ENCODE measurements at regions not wholly inside any gene's neighbourhood (a gene's known extent, or its start where the extent isn't known, plus 50 kb on each side); places are given as distances from the start of the nearest gene placed in this dataset.

DNA sequence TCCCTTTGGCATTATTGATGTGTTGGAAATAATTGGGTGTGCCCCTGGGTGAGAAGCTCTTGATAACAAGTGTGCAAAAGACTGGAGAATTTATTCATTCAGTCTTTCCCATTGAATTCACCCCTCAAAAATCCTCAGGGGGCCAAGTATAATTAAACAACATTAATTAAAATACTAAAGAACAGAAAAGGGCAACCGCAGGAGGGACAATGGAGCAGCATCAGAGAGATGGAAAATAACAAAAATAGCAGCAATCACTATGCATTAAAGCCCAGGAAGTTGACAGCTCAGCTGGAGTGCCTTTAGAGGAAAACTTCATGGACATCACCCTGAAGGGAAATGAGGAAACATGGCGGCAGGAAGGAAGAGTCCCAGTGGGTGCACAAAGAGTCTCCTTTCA, 227.6 kb downstream of the MINAR1 start:
- no peaks in the 10 kb centered on the region for H3K9me3 ChIP-seq (ENCODE audit: control insufficient read depth, low read length)
- 100% methylated on average over 1 to 2 of the region's 2 CpGs for WGBS, 2 experiments (ENCODE audit: insufficient coverage in 2 of 2)
- no peak overlapping the region for H3K27ac ChIP-seq (ENCODE audit: low read depth, low read length, severe bottlenecking)
- no peaks in the 10 kb centered on the region for H3K4me1 ChIP-seq (ENCODE audit: control insufficient read depth, insufficient read depth, low read length, poor library complexity, severe bottlenecking)
- no peak overlapping the region for H3K4me3 ChIP-seq (ENCODE audit: extremely low read depth, insufficient read depth, low read length, poor library complexity, severe bottlenecking)
- no peaks in the 10 kb centered on the region for H3K36me3 ChIP-seq (ENCODE audit: control insufficient read depth, insufficient read depth, low read length)

DNA sequence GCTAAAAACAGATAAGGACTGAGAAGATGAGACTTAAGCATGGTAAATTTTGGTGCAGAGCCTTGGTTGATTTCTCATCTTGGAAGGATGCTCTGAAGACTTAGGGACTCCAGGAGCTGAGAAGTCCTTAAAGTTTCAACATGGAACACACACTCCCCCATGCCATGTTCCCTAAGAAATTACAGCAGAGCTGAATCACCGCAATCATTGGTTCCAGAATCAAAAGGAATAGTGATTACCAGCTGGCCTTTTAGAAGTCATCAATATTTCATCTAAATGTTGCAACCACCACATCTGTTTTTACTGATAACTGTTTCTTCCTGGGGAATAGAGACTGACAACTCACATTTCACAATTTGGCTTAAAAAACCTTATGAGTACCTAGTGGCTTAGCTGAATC, 229.3 kb downstream of the MINAR1 start:
- no peaks in the 10 kb centered on the region for H3K9me3 ChIP-seq (ENCODE audit: control insufficient read depth, low read length)
- H3K4me3 ChIP-seq (ENCODE audit: extremely low read depth, insufficient read depth, low read length, poor library complexity, severe bottlenecking) = no peak overlapping the region
- no peak overlapping the region for H3K27ac ChIP-seq (ENCODE audit: low read depth, low read length, severe bottlenecking)
- no peaks in the 10 kb centered on the region for H3K36me3 ChIP-seq (ENCODE audit: control insufficient read depth, insufficient read depth, low read length)
- WGBS, 2 experiments (ENCODE audit: insufficient coverage in 2 of 2) = 83 to 100% methylated on average over 1 of the region's 1 CpG
- no peaks in the 10 kb centered on the region for H3K4me1 ChIP-seq (ENCODE audit: control insufficient read depth, insufficient read depth, low read length, poor library complexity, severe bottlenecking)

DNA sequence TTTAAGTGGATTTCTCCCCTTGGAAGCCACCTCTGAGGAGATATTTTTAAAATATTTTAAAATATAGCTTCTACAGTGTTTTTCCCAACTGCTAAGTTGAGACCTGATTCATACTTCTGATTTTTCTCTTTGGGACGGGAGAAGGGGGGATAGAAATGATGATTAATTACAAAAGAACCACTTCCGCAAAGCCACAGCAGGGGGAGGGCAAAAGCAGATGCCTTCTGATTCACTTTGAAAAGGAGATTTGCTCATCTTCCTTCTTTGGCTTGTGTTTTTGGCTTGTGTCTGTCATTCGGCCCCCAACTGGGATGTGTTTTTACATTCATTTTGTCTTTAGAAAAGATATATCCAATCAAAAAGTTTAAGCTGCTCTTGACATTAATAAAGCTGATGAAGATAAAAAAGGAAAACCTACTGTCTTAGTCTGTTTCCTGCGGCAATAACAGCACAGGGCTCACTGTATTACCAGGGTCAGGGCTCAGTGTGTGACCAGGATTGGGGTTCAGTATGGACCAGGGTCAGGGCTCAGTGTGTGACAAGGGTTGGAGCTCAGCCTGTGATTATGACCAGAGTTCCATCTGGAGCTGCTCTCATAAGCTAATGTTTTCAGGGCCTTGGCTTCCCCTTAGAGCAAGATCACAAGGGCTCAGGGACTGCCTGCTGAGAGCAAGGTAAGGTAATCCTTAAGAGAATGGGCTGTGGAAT, 223.2 kb downstream of the MTHFS start:
- no peaks in the 10 kb centered on the region for H3K9me3 ChIP-seq (ENCODE audit: control insufficient read depth, low read length)
- peaks cover 10% of the 10 kb centered on the region for H3K4me1 ChIP-seq (ENCODE audit: control insufficient read depth, insufficient read depth, low read length, poor library complexity, severe bottlenecking)
- no peak overlapping the region for H3K4me3 ChIP-seq (ENCODE audit: extremely low read depth, insufficient read depth, low read length, poor library complexity, severe bottlenecking)
- 61 to 67% methylated on average over 2 of the region's 4 CpGs for WGBS, 2 experiments (ENCODE audit: insufficient coverage in 2 of 2)
- H3K36me3 ChIP-seq (ENCODE audit: control insufficient read depth, insufficient read depth, low read length) = no peaks in the 10 kb centered on the region
- no peak overlapping the region for H3K27ac ChIP-seq (ENCODE audit: low read depth, low read length, severe bottlenecking)

DNA sequence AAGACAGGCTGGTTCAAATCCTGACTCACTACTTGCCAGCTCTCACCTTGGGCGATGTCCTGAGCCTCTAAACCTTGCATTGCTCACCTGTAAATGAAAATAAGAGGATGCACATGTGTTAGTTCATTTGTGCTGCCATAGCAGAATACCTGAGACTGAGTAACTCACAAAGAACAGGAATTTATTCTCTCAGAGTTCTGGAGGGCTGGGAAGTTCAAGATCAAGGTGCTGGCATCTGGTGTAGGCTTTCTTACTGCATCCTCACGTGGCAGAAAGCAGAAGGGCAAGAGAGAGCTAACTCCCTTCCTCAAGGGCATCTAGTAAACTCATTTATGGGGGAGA, 222.7 kb downstream of the MTHFS start:
- Histone ChIP-seq H3K4me3 (ENCODE audit: extremely low read depth, insufficient read depth, low read length, poor library complexity, severe bottlenecking) (no peak overlapping the region), H3K27ac (ENCODE audit: low read depth, low read length, severe bottlenecking) (no peak overlapping the region), H3K9me3 (ENCODE audit: control insufficient read depth, low read length) (no peaks in the 10 kb centered on the region), H3K4me1 (ENCODE audit: control insufficient read depth, insufficient read depth, low read length, poor library complexity, severe bottlenecking) (peaks cover 10% of the 10 kb centered on the region), H3K36me3 (ENCODE audit: control insufficient read depth, insufficient read depth, low read length) (no peaks in the 10 kb centered on the region)
- WGBS, 2 experiments (ENCODE audit: insufficient coverage in 2 of 2) = 86% methylated on average over 1 of the region's 2 CpGs; no CpG with 5 or more reads in 1 of the 2 experiments

DNA sequence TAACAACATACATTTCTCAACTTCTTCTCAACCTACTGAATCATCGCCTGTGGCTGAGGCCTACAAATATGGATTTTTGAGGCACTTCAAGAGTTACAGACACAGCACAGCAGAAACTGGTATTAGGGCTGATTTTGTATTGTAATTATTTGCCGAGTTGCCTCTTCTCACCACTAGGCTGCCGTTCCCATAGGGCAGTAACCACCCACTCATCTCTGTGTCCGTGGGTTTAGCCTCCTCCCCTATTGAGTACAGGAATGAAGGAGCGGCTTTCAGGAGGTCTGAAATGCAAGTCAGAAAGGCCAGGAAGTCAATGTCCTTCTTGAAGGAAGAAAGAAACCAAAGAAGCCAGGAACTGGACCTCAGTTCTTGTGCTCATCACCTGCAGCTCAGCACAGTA, 220.8 kb downstream of the MTHFS start:
- H3K9me3 ChIP-seq (ENCODE audit: control insufficient read depth, low read length) = no peaks in the 10 kb centered on the region
- H3K4me1 ChIP-seq (ENCODE audit: control insufficient read depth, insufficient read depth, low read length, poor library complexity, severe bottlenecking) = peaks cover 19% of the 10 kb centered on the region
- no peaks in the 10 kb centered on the region for H3K36me3 ChIP-seq (ENCODE audit: control insufficient read depth, insufficient read depth, low read length)
- no peak overlapping the region for H3K4me3 ChIP-seq (ENCODE audit: extremely low read depth, insufficient read depth, low read length, poor library complexity, severe bottlenecking)
- no peak overlapping the region for H3K27ac ChIP-seq (ENCODE audit: low read depth, low read length, severe bottlenecking)
- 100% methylated on average over 1 of the region's 5 CpGs; no CpG with 5 or more reads in 1 of the 2 experiments for WGBS, 2 experiments (ENCODE audit: insufficient coverage in 2 of 2)

DNA sequence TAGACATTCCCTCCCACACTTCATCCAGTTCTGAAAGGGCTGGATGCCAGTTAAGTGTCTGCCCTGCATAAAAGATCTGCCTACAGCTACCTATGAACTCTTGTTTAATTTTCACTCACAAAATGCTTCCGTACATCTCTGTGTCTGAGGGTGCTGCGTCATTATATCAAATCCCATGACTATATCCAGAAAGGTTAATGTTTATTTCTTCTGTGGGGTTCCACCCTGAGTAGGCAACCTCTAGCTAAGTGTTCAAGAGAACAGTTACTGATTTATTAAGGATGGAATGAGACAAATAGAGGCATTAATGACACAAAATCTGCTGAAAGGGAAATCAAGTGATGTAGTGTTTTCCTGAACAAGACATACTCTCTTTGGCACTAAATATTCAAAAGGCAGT, 220.2 kb downstream of the MTHFS start:
- Histone ChIP-seq H3K4me3 (ENCODE audit: extremely low read depth, insufficient read depth, low read length, poor library complexity, severe bottlenecking) (no peak overlapping the region), H3K9me3 (ENCODE audit: control insufficient read depth, low read length) (no peaks in the 10 kb centered on the region), H3K36me3 (ENCODE audit: control insufficient read depth, insufficient read depth, low read length) (no peaks in the 10 kb centered on the region), H3K27ac (ENCODE audit: low read depth, low read length, severe bottlenecking) (no peak overlapping the region), H3K4me1 (ENCODE audit: control insufficient read depth, insufficient read depth, low read length, poor library complexity, severe bottlenecking) (peaks cover 24% of the 10 kb centered on the region)
- 100% methylated on average over 1 of the region's 2 CpGs; no CpG with 5 or more reads in 1 of the 2 experiments for WGBS, 2 experiments (ENCODE audit: insufficient coverage in 2 of 2)

DNA sequence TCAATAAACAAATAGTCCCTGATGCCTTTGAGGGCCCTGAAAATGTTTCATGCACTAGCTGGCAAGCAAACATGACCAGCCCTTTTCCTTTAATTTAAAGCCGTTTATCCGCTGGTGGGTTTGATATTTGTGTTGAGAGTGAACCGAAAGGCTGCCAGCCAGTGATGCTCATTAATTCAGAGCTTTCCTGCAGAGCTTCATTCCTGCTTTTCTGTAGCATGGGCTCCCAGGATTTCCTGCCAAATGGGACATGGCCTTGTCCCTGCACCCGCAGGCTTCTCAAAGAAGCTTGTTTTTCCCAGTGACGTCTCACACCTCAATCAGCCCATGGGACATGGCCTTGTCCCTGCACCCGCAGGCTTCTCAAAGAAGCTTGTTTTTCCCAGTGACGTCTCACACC, 219.6 kb downstream of the MTHFS start:
- WGBS, 2 experiments (ENCODE audit: insufficient coverage in 2 of 2) = 40 to 83% methylated on average over 1 to 2 of the region's 7 CpGs
- no peaks in the 10 kb centered on the region for H3K9me3 ChIP-seq (ENCODE audit: control insufficient read depth, low read length)
- no peaks in the 10 kb centered on the region for H3K36me3 ChIP-seq (ENCODE audit: control insufficient read depth, insufficient read depth, low read length)
- H3K27ac ChIP-seq (ENCODE audit: low read depth, low read length, severe bottlenecking) = no peak overlapping the region
- no peak overlapping the region for H3K4me3 ChIP-seq (ENCODE audit: extremely low read depth, insufficient read depth, low read length, poor library complexity, severe bottlenecking)
- peaks cover 24% of the 10 kb centered on the region for H3K4me1 ChIP-seq (ENCODE audit: control insufficient read depth, insufficient read depth, low read length, poor library complexity, severe bottlenecking)

DNA sequence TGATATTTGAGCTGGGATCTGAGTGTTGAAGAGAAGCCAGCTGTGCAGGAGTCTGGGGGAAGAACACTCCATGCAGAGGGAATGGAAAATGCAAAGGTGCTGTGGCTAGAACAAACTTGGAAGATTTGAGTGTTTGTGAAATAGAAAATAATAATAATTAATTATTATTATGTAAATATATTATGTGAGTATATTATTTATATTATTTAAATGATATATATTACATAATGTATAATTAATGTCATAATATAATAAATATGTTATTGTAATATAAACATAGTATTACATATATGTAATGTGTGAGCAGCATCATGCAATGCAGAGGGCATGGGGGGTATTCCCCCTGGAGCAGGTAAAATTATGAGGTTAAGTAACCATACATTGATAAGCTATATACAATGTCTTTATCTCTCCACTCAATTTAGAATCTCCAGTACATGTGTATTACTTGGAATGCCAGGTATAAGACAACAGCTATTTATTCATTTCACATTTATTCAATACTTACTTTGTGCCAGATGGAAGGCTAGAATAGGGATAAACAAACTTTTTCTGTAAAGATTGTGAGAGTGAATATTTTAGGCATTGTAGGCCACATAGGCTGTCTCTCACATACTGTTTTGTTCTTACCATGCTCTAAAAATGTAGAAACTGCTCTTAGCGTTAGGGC, 218.6 kb downstream of the MTHFS start:
- Histone ChIP-seq H3K27ac (ENCODE audit: low read depth, low read length, severe bottlenecking) (no peak overlapping the region), H3K4me3 (ENCODE audit: extremely low read depth, insufficient read depth, low read length, poor library complexity, severe bottlenecking) (no peak overlapping the region), H3K36me3 (ENCODE audit: control insufficient read depth, insufficient read depth, low read length) (no peaks in the 10 kb centered on the region), H3K4me1 (ENCODE audit: control insufficient read depth, insufficient read depth, low read length, poor library complexity, severe bottlenecking) (peaks cover 24% of the 10 kb centered on the region), H3K9me3 (ENCODE audit: control insufficient read depth, low read length) (no peaks in the 10 kb centered on the region)
- 83% methylated on average over 1 of the region's 1 CpG; no CpG with 5 or more reads in 1 of the 2 experiments for WGBS, 2 experiments (ENCODE audit: insufficient coverage in 2 of 2)

DNA sequence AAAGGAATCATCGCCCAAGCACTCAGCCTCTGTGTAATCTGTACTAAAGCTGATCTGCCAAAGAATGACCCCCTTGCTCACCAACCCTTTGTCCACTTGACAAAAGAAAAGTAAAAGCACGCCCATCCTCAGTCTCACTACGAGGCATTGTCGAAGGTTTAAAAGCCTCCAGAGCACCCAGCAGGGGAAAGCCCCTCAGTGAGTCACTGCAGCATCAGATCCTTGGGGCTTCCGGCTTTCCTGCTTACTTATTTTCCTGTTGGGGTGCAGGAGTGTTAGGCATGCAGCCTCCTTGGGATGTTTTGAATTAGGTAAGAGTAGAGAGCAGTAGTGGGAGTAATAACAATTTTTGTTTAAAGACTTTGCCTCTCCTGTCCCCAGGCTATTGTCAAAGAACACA, 216.1 kb downstream of the MTHFS start:
- peaks cover 17% of the 10 kb centered on the region for H3K4me1 ChIP-seq (ENCODE audit: control insufficient read depth, insufficient read depth, low read length, poor library complexity, severe bottlenecking)
- no peak overlapping the region for H3K4me3 ChIP-seq (ENCODE audit: extremely low read depth, insufficient read depth, low read length, poor library complexity, severe bottlenecking)
- no peaks in the 10 kb centered on the region for H3K36me3 ChIP-seq (ENCODE audit: control insufficient read depth, insufficient read depth, low read length)
- peak overlapping the region; percentile 16 for H3K27ac ChIP-seq (ENCODE audit: low read depth, low read length, severe bottlenecking)
- 55 to 61% methylated on average over 5 of the region's 5 CpGs for WGBS, 2 experiments (ENCODE audit: insufficient coverage in 2 of 2)
- no peaks in the 10 kb centered on the region for H3K9me3 ChIP-seq (ENCODE audit: control insufficient read depth, low read length)

DNA sequence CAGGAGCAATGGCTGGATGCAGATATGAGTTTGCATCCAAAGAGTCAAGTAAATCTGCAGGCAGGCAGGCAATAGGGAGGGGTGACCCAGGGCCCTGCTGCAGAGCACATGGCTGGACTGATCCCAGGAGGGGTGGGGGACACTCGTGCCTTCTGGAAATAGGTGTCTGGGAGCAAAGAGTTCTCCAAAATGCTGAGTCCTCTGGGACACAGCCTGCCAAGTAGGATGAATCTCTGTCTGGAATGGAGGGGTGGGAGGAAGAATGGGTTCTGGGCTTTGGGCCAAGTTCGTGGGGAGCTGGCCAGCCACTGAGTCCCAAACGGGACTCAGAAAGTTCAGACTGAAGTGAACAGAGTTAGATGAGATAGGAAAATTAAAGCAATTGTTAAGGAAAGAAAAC, 214.5 kb downstream of the MTHFS start:
- Histone ChIP-seq H3K36me3 (ENCODE audit: control insufficient read depth, insufficient read depth, low read length) (no peaks in the 10 kb centered on the region), H3K9me3 (ENCODE audit: control insufficient read depth, low read length) (no peaks in the 10 kb centered on the region), H3K4me1 (ENCODE audit: control insufficient read depth, insufficient read depth, low read length, poor library complexity, severe bottlenecking) (peaks cover 15% of the 10 kb centered on the region), H3K4me3 (ENCODE audit: extremely low read depth, insufficient read depth, low read length, poor library complexity, severe bottlenecking) (no peak overlapping the region), H3K27ac (ENCODE audit: low read depth, low read length, severe bottlenecking) (no peak overlapping the region)
- WGBS, 2 experiments (ENCODE audit: insufficient coverage in 2 of 2) = 76 to 80% methylated on average over 1 to 3 of the region's 3 CpGs

DNA sequence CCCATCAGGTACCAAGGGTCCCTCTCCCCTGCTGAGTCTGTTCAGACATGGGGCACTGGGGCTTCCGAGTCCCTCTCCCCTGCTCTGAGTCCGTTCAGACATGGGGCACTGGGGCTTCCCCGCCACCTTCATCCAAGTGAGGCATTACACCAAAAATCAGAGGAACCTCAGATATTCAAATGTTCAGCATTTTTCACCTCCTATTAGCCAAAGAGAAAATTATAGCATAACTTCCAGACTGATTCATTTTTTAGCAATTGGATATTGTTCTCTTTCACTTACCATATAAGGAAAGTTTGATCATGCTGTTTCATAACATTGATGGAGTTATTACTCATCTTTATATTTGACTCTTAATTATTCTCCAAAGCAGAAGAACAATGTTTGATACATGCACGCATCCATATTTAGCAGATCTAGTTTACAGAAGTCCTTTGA, 213.9 kb downstream of the MTHFS start:
- Histone ChIP-seq H3K4me3 (ENCODE audit: extremely low read depth, insufficient read depth, low read length, poor library complexity, severe bottlenecking) (no peak overlapping the region), H3K27ac (ENCODE audit: low read depth, low read length, severe bottlenecking) (no peak overlapping the region), H3K36me3 (ENCODE audit: control insufficient read depth, insufficient read depth, low read length) (no peaks in the 10 kb centered on the region), H3K4me1 (ENCODE audit: control insufficient read depth, insufficient read depth, low read length, poor library complexity, severe bottlenecking) (peaks cover 15% of the 10 kb centered on the region), H3K9me3 (ENCODE audit: control insufficient read depth, low read length) (no peaks in the 10 kb centered on the region)
- WGBS, 2 experiments (ENCODE audit: insufficient coverage in 2 of 2) = 93 to 97% methylated on average over 2 to 3 of the region's 4 CpGs

Data from mesodermal cell (in vitro differentiated cells).